MG63 (cell line): ENCODE measurements at regions not wholly inside any gene's neighbourhood (a gene's known extent, or its start where the extent isn't known, plus 50 kb on each side); places are given as distances from the start of the nearest gene placed in this dataset.

ENCODE experiments used
- DNase-seq: peaks from one replicate; pipeline ENCODE4 v3.0.0-alpha.2; 2020
- H3K27me3 ChIP-seq: fragments of 250-450 bp; sonication (Bioruptor Pico); 2 replicates; pipeline ENCODE4 v1.5.1; 2020; ENCODE audit warnings: mild to moderate bottlenecking, moderate library complexity
- H3K36me3 ChIP-seq: fragments of 250-450 bp; sonication (Bioruptor Pico); 2 replicates; pipeline ENCODE4 v1.5.1; 2020; ENCODE audit warnings: mild to moderate bottlenecking, moderate library complexity
- H3K4me3 ChIP-seq: fragments of 250-450 bp; sonication (Bioruptor Pico); 2 replicates; pipeline ENCODE4 v1.5.1; 2020; ENCODE audit warnings: mild to moderate bottlenecking, moderate library complexity
- H3K9me3 ChIP-seq: fragments of 250-450 bp; sonication (Bioruptor Pico); 2 replicates; pipeline ENCODE4 v1.5.1; 2020; ENCODE audit warnings: mild to moderate bottlenecking, moderate library complexity

- peaks cover 23% of the 10 kb centered on the region for H3K27me3 ChIP-seq
- H3K4me3 ChIP-seq, result no peak overlapping the region
- H3K36me3 ChIP-seq, result no peaks in the 10 kb centered on the region
- no peak for DNase-seq
- no peaks in the 10 kb centered on the region for H3K9me3 ChIP-seq
These were observed 168.2 kb downstream of the ZDHHC21 start for GRCh38 chr9:14524873-14525515.

- no peaks in the 10 kb centered on the region for H3K36me3 ChIP-seq
- H3K4me3 ChIP-seq, result no peak overlapping the region
- H3K27me3 ChIP-seq, result peaks cover 21% of the 10 kb centered on the region
- H3K9me3 ChIP-seq, result no peaks in the 10 kb centered on the region
- no peak for DNase-seq
These were observed 169.7 kb downstream of the ZDHHC21 start for GRCh38 chr9:14523545-14523944.

- no peak for DNase-seq
- Histone ChIP-seq H3K4me3 (no peak overlapping the region), H3K9me3 (no peaks in the 10 kb centered on the region), H3K27me3 (peaks cover 15% of the 10 kb centered on the region), H3K36me3 (no peaks in the 10 kb centered on the region)
These were observed 170.4 kb downstream of the ZDHHC21 start for GRCh38 chr9:14522627-14523379.

- no peak for DNase-seq
- Histone ChIP-seq H3K27me3 (0 out of 2 replicates have a peak, but pooled peaks cover 3% of the 10 kb centered on the region), H3K4me3 (no peak overlapping the region), H3K9me3 (no peaks in the 10 kb centered on the region), H3K36me3 (no peaks in the 10 kb centered on the region)
These were observed 172.9 kb downstream of the ZDHHC21 start for GRCh38 chr9:14520341-14520740.

GRCh38 chr9:14517154-14517906 lies 175.9 kb downstream of the ZDHHC21 start:
- no peak for DNase-seq
- no peaks in the 10 kb centered on the region for H3K36me3 ChIP-seq
- H3K4me3 ChIP-seq, result no peak overlapping the region
- no peaks in the 10 kb centered on the region for H3K9me3 ChIP-seq
- no peaks in the 10 kb centered on the region for H3K27me3 ChIP-seq

- Histone ChIP-seq H3K36me3 (no peaks in the 10 kb centered on the region), H3K27me3 (no peaks in the 10 kb centered on the region), H3K9me3 (no peaks in the 10 kb centered on the region), H3K4me3 (no peak overlapping the region)
- no peak for DNase-seq
These were observed 176.6 kb downstream of the ZDHHC21 start for GRCh38 chr9:14516656-14517055.

- Histone ChIP-seq H3K36me3 (no peaks in the 10 kb centered on the region), H3K9me3 (no peaks in the 10 kb centered on the region), H3K4me3 (no peak overlapping the region), H3K27me3 (no peaks in the 10 kb centered on the region)
- peak; percentile 98 for DNase-seq
These were observed 177.5 kb downstream of the ZDHHC21 start for GRCh38 chr9:14515571-14516198.

- no peaks in the 10 kb centered on the region for H3K9me3 ChIP-seq
- no peak overlapping the region for H3K4me3 ChIP-seq
- DNase-seq, result no peak
- no peaks in the 10 kb centered on the region for H3K36me3 ChIP-seq
- H3K27me3 ChIP-seq, result no peaks in the 10 kb centered on the region
These were observed 178.2 kb downstream of the ZDHHC21 start for GRCh38 chr9:14515049-14515448.

GRCh38 chr9:14512942-14513341 lies 180.3 kb downstream of the ZDHHC21 start:
- no peak for DNase-seq

GRCh38 chr9:14511452-14511851 lies 181.8 kb downstream of the ZDHHC21 start:
- Histone ChIP-seq H3K9me3 (no peaks in the 10 kb centered on the region), H3K36me3 (no peaks in the 10 kb centered on the region), H3K27me3 (peaks cover 17% of the 10 kb centered on the region), H3K4me3 (no peak overlapping the region)
- DNase-seq, result peak; percentile 62

More at GRCh38 chr9:14512942-14513341, 180.3 kb downstream of the ZDHHC21 start:
- no peak overlapping the region for H3K4me3 ChIP-seq
- H3K36me3 ChIP-seq, result no peaks in the 10 kb centered on the region
- peaks cover 6% of the 10 kb centered on the region for H3K27me3 ChIP-seq
- no peaks in the 10 kb centered on the region for H3K9me3 ChIP-seq

GRCh38 chr9:14508884-14509283 lies 184.3 kb downstream of the ZDHHC21 start:
- Histone ChIP-seq H3K36me3 (no peaks in the 10 kb centered on the region), H3K4me3 (no peak overlapping the region), H3K9me3 (no peaks in the 10 kb centered on the region), H3K27me3 (peaks cover 35% of the 10 kb centered on the region)
- no peak for DNase-seq

- DNase-seq, result no peak
- Histone ChIP-seq H3K9me3 (no peaks in the 10 kb centered on the region), H3K36me3 (no peaks in the 10 kb centered on the region), H3K4me3 (no peak overlapping the region), H3K27me3 (peaks cover 57% of the 10 kb centered on the region)
These were observed 187.4 kb upstream of the NFIB start for GRCh38 chr9:14501366-14501765.

- no peak for DNase-seq
- H3K4me3 ChIP-seq, result no peak overlapping the region
- peaks cover 50% of the 10 kb centered on the region for H3K27me3 ChIP-seq
- no peaks in the 10 kb centered on the region for H3K9me3 ChIP-seq
- H3K36me3 ChIP-seq, result no peaks in the 10 kb centered on the region
These were observed 186.8 kb upstream of the NFIB start for GRCh38 chr9:14500705-14501104.

GRCh38 chr9:14499976-14500375 lies 186.0 kb upstream of the NFIB start:
- no peak for DNase-seq
- peaks cover 49% of the 10 kb centered on the region for H3K27me3 ChIP-seq
- H3K4me3 ChIP-seq, result no peak overlapping the region
- no peaks in the 10 kb centered on the region for H3K36me3 ChIP-seq
- H3K9me3 ChIP-seq, result no peaks in the 10 kb centered on the region

- Histone ChIP-seq H3K27me3 (peaks cover 39% of the 10 kb centered on the region), H3K36me3 (no peaks in the 10 kb centered on the region), H3K9me3 (no peaks in the 10 kb centered on the region), H3K4me3 (no peak overlapping the region)
- no peak for DNase-seq
These were observed 184.9 kb upstream of the NFIB start for GRCh38 chr9:14498824-14499223.

- H3K36me3 ChIP-seq, result no peaks in the 10 kb centered on the region
- DNase-seq, result no peak
- no peak overlapping the region for H3K4me3 ChIP-seq
- H3K9me3 ChIP-seq, result no peaks in the 10 kb centered on the region
- peaks cover 29% of the 10 kb centered on the region for H3K27me3 ChIP-seq
These were observed 183.5 kb upstream of the NFIB start for GRCh38 chr9:14497476-14497875.
